SK-N-SH (cell line): ENCODE measurements at regions not wholly inside any gene's neighbourhood (a gene's known extent, or its start where the extent isn't known, plus 50 kb on each side); places are given as distances from the start of the nearest gene placed in this dataset.

ENCODE experiments used
- CTCF ChIP-seq: fragments of 200-600 bp; sonication (generic); IDR thresholded peaks from 2 replicates; pipeline ENCODE4 v1.6.1; 2017; ENCODE audit warnings: antibody characterized with exemption, mild to moderate bottlenecking, moderate library complexity
- EP300 ChIP-seq, 2 experiments: IDR thresholded peaks; 2 replicates each; pipeline versions ENCODE4 v1.4.0 to v1.6.1; 2012; ENCODE audit warnings: borderline replicate concordance in 1 of 2, low read depth in 1 of 2, low read length in 1 of 2
- FOXM1 ChIP-seq: IDR thresholded peaks from 2 replicates; pipeline ENCODE4 v1.4.0; 2012; ENCODE audit warnings: low read depth, mild to moderate bottlenecking
- MEF2A ChIP-seq: IDR thresholded peaks from 2 replicates; pipeline ENCODE4 v1.4.0; 2012; ENCODE audit warnings: low read depth, borderline replicate concordance
- POLR2AphosphoS5 ChIP-seq: IDR thresholded peaks from 2 replicates; pipeline ENCODE4 v1.6.1; 2012; ENCODE audit warnings: low read depth, low read length
- RAD21 ChIP-seq: IDR thresholded peaks from 2 replicates; pipeline ENCODE4 v1.6.1; 2012; ENCODE audit warnings: mild to moderate bottlenecking, low read length
- RCOR1 ChIP-seq: fragments of 150-350 bp; IDR thresholded peaks from 2 replicates; pipeline ENCODE4 v1.6.1; 2017; ENCODE audit warnings: antibody characterized with exemption, low read length
- REST ChIP-seq: IDR thresholded peaks from 2 replicates; pipeline ENCODE4 v1.6.1; 2012; ENCODE audit warnings: mild to moderate bottlenecking, low read depth, low read length, moderate library complexity
- RFX5 ChIP-seq: IDR thresholded peaks from 2 replicates; pipeline ENCODE4 v1.6.1; 2012; ENCODE audit warnings: mild to moderate bottlenecking, improper control_type of control experiment, low read length
- TCF12 ChIP-seq: IDR thresholded peaks from 2 replicates; pipeline ENCODE4 v1.4.0; 2012
- YY1 ChIP-seq: IDR thresholded peaks from 2 replicates; pipeline ENCODE4 v1.4.0; 2012; ENCODE audit warnings: low read depth, mild to moderate bottlenecking
- ZBTB33 ChIP-seq: IDR thresholded peaks from 2 replicates; pipeline ENCODE4 v1.4.0; 2012; ENCODE audit warnings: low read depth, borderline replicate concordance

- TF ChIP-seq YY1 (no peak), REST (no peak), CTCF (no peak), MEF2A (no peak), POLR2AphosphoS5 (no peak), ZBTB33 (no peak), TCF12 (no peak), FOXM1 (no peak), RFX5 (no peak), EP300 (IDR thresholded peaks at IDR 0.05; ENCODE audit: borderline replicate concordance in 1 of 2, low read depth in 1 of 2, low read length in 1 of 2) (no peak), RAD21 (no peak), RCOR1 (no peak)
Observed at GRCh38 chr18:75625966-75626365, 198.5 kb upstream of the SMIM21 start.
